ENCODE measurements at regions not wholly inside any gene's neighbourhood (a gene's known extent, or its start where the extent isn't known, plus 50 kb on each side); places are given as distances from the start of the nearest gene placed in this dataset.
A peak's percentile ranks its signal among the peaks of the same experiment; 100 is the strongest.
"Not testable (repeated sequence)": the region's sequence is repeated elsewhere in the genome, so short reads cannot be mapped to it uniquely, and the experiment has no call there.

DNA sequence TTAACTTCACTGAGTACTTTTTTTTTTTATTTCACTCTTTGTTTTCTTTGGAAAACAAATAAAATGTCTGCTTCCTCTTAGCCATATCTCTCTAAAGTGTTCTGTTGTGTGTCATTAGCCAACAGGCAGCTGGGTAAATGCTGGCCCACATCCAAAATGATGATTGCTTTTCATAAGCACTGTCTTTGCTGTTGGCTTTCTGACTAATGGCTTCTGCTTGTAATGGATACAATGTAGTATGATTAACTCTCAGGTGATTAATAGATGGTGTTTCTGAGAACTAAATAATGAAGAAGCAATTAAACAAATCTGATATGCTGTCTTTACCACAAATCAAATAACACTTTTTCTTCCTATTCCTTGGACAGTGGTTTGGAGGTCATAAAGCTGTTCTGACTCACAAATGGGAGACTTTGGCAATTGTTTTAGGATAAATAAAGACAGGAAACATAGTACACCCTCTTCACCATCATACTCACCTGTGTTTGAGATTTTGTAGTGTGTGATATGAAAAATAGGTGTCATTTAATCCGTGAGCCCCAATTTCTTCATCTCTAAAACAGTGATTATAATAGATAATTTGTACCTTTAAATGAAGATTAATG, 888.4 kb downstream of the TSN start:
- peak; percentile 94 for DNase-seq (ENCODE audit: low read depth)

DNA sequence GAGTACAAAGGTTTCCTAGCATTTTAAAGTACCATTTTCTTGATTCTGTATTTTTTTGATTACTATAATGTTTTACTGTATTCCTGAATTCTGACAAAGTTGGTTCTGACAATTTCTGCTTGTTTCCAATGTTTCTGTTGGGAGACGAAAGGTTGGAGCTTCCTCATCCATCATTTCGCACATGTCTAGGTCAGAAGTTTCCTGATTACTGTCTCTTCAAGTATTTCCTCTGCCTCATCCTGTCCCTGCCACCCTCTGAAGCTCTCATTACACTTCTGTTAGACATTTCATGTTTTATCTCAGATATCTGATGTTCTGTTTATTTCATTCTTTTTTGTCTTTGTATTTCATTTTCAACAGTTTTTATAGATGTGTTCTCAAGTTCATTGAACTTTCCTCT, 895.8 kb downstream of the TSN start:
- no peak for DNase-seq (ENCODE audit: low read depth)

DNA sequence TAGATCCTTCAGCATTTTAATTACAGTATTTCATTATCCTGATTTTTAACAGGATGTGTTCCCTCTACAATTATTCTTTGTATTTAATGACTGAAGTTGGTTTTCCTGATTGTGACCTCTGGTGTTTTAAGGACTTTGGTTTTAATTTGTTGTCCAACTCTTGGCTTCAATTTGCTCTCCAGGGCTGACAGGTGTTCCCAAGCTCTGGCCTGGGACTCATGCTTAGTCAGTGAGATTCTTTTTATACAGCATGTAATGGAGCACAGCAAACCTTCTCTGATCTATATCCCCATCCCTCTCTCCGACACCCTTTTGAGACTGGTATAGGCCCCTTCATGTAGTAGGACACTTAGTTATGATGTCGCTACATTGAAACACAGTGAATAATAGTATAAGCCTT, 896.3 kb downstream of the TSN start:
- no peak for DNase-seq (ENCODE audit: low read depth)

DNA sequence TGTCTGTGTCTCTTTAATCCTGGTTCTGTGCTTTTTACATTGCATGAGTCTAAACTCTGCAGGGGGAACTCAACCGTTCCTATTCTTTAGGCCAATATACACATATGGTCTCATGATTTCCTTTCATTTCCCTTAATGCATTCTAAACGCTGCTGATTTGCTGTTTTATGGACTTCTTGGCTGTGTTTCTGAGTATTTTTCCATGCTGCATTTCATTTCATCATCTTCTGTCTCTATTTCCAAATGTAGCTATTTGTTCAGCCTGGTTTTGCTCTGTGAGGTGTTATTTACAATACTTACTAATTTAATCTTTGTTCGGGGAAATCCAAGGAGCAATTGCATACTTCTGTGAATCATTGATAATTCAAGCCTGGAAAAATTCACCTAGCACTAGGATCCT, 897.2 kb downstream of the TSN start:
- no peak for DNase-seq (ENCODE audit: low read depth)

DNA sequence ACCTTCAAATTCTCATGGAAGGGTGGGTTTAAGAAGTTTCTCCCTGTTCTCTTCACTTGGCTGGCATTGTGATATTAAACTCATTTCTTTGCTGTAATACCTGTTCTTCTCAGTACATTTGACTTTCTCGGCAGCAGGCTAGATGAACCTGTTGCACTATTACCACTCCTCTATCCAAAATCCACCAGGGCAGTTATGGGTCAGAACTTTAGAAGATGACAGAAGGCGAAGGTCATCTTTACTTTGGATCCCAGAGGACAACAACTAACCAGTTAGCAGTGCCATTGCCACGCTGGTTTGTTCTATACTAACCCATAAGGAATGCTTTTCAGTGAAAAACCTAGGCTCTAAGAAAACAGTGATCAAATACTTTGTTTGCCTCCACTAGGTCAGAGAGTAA, 901.0 kb downstream of the TSN start:
- DNase-seq (ENCODE audit: low read depth) = no peak

DNA sequence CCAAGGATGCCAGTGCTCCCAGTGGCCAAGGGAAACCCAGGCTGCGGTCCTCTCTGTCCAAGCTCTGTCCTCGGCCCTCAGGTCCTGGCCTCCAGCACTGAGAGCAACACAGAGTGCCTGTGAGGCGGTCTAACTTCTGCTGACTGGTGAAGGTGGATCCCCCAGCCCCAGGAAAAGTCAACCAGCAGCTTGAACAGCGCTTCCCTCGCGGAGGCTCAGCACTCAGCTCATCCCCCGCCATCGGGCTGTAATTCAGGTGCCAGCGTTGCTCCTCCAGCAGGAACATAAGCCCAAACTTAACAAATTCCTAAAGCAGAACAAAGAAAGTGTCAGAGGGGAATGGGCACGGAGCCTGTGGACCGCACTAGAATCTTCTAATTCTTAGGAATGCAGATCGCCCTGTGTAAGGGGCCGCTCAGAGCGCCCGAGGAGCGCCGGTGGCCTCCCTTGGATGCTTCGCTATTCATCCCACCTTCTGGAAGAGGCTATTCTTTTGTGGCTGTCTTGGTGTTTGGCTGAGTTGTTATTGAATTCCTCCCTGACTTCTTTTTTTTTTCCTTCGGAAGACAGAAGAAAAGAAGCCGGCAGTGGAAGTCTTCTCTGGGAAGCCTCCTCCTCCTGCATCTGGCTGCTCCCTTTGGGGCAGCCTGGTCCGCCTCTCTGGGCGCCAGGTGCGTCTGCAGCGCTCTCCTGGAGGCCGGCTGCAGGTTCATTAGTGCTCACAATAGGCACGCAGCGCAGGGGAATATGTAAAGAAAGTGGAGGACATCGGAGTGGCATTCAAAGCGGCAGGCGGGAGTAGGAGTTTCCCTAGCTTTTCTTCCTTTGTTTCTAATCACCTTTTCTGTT, 905.6 kb downstream of the TSN start:
- DNase-seq (ENCODE audit: low read depth) = no peak

DNA sequence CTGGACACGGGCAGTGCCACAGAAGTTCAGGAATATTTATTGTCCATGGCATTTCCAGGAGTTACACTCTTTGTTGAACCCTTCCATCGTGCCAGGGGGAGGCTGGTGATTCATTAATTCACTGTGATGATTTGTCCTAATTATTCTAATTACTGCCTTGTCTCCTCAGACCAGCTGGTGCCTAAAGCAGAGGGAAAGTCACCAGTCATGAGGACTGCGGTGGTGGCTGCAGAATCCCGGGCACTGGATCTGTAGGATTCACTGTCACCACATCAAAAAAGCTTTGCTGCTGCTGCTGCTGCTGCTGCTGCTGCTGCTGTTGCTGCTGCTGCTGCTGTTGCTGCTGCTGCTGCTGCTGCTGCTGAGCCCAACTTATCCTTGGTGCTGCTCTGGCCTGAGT, 908.2 kb downstream of the TSN start:
- no peak for DNase-seq (ENCODE audit: low read depth)

DNA sequence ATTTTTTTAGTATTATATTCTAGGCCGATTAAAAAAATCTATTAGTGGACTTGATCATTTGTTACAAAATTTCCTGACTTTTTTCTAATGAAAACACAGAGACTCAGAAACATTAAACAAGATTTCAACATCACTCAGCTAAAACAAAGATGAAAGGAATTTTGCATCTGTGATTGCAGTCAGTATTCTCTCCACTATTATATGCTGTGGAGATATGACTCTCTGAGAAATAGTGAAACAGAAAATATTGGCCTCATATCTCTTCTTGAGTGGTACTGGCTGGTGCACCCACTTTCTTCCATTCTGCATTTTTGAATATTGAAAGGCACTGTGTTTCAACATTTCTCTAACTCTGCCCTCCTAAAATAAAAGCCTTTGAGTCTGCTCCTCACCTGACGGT, 914.2 kb downstream of the TSN start:
- peak; percentile 7 for DNase-seq (ENCODE audit: low read depth)

DNA sequence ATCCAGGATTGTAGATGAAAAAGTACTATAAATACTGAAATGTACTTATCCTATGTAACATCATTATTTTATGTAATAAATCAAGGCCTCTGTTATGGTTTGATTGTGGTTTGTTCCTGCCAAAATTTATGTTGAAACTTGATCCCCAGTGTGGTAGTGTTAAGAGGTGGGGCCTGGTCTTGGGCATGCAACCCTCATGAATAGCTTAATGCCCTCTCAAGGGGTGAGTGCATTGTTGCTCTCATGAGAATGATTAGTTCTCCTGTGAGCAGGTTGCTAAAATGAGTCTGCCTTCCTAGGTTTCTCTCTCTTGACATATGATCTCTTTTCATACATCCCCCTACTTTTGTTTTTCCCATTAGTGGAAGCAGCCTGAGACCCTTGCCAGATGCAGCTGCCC, 915.4 kb downstream of the TSN start:
- no peak for DNase-seq (ENCODE audit: low read depth)

DNA sequence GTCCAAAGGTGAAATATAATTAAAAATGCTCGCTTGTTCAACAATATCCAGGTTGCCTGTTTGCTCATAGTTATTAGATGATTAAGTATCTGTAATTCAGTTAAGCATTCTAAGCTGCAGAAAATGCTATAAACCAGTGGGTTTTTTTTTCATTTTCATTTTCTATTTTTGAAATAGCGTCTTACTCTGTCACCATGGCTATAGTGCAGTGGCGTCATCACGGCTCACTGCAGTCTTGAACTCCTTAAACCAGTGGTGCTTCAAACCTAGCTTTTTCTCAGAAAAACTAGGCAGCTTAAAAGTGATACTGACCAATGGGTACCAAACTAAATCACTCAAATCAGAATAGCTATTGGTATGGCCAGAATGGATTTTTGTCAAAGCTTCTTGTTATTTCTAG, 925.2 kb downstream of the TSN start:
- no peak for DNase-seq (ENCODE audit: low read depth)

DNA sequence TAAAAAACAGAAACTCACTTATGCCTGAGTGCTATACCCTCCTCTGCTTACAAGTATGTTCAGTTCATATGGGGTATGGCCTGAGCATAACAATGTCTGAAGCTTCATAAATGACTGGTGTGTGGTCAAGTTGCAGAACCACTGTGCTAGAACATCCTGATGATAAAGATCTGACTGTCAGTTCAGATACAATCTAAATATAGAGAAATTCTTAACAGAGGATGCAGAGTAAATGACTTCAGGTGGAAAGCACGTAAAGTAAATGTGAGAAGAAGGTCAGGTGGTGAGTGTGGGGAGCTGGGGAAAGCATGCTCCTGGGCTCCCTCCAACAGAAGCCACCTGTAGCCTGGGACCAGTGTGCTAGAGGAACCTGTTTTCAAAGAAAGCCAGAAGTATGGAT, 926.2 kb downstream of the TSN start:
- DNase-seq (ENCODE audit: low read depth) = peak; percentile 2

DNA sequence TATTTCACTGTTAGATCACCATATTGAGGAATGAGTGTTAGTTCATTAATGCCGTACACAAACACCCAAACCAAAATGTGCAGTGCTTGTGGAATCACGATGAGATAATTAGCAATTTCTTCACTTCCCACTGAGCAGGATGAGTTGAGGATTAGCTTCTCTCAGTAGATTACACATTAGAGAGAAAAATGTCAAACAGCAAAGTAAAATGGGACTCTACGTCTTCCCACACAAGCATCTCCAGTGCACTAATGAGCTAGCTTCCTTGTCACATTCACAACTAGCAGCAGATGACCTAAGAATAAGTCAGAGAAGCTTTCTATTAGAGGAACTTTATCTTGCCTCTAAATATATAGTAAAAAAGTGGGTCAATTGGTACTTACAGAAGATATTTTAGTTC, 926.9 kb downstream of the TSN start:
- no peak for DNase-seq (ENCODE audit: low read depth)

DNA sequence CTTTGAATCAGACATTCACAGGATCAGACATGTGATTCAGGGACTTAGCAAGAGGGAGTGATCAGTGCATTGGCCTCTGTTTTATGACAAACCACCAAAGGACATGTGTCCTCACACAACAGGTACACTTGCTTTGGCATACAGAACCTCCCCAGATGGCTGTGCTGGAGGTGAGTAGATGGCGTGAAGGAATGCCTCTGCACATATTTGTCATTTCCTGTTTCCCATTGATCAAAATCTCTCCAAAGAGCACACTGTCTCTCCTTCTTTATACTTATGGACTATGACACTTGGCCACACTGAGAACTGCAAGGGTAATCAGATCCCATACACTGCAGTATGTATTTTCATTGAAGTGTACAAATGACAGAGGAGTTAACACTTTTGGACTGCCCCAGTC, 927.6 kb downstream of the TSN start:
- no peak for DNase-seq (ENCODE audit: low read depth)

DNA sequence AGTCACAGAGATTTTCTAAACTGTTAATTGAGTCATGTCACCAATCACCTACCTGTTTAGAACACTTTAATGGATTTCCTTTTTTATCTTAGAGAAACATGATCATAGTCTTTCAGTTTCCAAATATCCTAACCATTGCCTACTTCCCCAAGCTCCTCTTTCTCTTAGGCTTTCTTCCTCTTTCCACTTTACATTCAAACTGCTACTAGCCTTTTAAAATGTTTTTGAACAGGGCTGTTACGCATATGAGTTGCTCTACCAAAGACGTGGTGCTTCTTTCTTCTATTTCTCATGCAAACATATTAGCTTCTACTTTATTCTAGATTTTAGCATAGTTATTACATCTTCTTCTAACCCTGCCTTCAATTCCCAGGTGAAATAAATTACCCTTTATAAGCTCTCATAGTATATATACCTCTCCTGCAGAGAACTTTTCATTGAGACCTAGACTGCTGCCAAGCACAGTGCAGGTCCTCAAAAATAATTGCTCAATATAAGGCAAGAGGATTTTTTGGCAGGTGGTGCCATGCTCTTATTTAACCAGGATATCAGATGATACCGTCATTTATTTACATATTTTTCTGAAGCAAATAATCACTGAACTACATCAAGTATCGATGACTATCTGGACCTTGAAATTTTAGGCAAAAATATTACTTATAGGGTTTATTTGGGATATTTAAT, 937.1 kb downstream of the TSN start:
- DNase-seq (ENCODE audit: low read depth) = no peak

DNA sequence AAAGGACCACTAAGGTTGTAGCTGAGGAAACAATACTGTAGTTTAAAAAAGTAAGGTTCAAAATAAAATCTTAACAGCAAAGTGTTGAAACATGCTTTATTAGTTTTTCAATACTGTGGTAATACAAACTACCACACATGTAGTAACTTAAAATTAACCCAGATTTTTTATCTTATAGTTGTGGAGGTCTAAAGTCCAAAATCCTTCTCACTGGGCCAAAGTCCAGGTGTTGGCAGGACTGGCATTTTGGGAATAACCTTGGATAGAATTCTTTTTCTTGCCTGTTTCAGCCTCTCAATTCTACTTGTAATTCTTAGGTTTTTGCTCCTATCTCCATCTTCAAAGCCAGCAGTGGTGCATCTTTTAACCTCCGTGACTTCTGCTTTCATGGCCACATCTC, 942.0 kb downstream of the TSN start:
- DNase-seq (ENCODE audit: low read depth) = no peak

DNA sequence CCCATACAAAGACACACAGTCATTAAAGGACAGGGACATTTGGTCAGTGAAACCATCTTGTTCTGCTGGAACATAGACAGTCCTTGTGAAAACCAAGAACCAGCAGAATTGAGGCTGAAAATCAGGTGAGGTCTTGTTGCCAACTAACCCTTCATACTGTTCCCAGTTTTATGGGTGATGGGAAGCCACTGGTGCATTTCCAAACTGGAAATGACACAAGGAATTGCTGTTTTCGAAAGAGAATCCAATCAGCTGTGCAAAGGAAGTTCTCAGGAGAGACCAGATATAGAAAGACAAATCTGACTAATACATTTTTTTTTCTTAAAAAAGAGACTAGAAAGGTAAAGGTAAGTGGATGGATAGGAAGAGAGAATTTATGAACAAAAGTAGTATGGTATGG, 948.2 kb downstream of the TSN start:
- DNase-seq (ENCODE audit: low read depth) = no peak

DNA sequence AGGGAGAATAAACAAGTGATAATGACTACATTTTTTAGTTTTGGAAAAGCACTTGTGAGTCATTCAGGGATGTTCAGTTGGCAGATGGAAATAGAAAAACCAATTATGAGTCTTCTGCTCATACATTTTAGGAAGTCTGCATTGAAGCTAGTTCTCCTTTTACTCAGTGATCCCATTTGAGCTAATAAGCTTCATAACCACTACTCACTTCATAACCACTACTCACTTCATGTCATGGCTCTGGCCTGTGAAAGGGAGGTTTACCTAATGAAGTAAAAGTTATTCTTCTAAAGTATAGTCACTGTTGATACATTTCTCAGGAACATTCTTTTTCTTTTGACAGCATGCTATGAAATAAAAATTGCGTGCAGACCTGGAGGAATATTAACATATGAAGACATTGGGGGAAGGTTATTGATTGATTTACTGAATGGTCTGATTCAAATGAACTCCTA, 948.7 kb downstream of the TSN start:
- no peak for DNase-seq (ENCODE audit: low read depth)

DNA sequence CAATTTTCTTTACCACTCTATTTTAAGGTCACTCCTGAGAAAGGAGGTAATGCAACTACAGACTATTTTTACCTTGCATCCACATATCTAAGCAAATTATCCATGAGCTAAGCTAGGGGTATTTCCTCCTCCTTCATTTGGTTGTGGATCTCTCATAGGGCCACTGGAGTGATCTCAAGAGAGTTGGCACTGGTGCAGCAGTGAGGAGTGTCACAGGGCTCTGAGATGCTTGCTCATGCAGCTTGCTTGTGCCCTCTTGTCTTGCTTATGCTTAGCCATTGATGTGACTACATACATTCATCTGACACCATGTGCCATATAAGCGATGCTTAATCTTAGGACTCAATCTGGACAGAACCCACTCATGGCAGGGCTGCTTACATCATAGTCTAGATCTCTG, 950.3 kb downstream of the TSN start:
- DNase-seq (ENCODE audit: low read depth) = no peak

DNA sequence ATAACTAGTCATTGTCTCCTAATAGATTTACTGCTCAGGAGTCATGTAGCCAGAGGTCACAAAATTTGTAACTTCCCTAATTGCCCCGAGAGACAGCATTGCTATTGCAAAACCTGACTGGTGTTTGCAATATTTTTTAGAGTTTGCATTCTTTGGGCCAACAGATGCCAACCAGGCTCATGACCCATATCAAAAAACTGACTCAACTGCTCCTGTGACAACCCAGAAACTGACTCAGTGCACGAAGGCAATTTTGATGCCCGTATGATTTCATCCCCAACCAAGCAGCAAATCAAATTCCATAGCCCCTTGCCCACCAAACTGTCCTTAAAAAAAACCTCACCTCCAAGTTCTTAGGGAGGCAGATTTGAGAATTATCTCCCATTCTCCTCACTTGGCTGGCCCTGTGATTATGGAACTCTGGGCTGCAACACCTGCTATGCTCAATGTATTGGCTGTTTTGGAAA, 951.3 kb downstream of the TSN start:
- no peak for DNase-seq (ENCODE audit: low read depth)

DNA sequence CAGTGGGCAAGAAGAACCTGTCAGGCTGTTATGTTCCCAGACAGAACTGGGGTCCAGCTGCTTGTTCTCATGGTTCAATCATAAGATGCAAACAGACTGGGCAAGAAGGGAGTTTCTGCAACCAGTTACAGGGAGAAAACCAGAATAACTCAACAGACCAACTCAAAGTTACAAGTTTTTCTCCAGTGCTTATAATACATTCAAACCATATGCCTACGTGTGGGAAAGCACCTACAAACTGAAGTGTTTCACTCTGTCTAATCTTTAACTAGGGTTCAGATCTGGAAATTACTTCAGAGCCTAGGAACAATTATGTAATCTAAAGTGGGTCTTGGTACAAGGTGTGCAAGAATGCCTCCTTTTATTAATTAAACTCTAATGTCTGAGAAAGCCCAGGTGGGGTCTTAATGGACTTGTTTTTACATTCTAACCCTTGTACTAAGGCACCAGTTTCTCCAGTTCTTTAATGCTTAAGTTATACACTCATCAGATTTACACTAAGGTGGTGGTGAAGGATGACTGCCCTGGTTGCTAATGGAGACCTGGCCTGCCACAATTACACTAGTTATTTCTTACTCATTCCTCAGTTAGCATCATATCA, 951.9 kb downstream of the TSN start:
- DNase-seq (ENCODE audit: low read depth) = no peak

DNA sequence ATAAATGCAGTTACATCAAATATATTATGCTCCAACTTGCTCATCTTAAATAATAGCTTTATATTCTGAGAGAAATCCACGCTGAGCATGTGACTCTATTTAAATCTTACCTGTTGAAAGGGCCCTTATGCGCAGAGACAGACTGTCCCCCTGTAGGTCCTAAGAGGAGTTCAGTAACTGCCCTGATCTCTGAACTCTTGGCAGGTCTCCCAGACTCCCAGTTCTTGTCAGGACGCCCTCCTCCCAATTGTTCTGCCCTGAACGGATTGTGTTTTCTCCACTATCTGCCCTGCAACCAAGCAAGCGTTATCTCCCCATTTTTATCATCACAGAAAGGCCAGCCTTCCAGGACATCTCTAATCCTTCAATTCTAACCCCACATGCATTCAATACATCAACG, 954.6 kb downstream of the TSN start:
- no peak for DNase-seq (ENCODE audit: low read depth)

DNA sequence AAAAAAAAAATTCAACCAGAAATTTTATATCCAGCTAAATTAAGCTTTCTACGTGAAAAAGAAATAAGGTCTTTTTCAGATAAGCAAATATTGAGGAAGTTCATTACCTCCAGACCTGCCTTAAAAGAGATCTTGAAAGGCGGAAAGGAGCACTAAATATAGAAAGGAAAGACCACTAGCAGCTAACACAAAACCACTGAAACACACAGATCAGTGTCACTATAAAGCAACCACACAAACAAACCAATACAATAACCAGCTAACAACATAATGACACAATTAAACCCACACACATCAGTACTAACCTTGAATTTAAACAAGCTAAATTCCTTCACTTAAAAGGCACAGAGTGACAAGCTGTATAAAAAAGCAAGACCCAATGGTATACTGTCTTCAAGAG, 958.3 kb downstream of the TSN start:
- no peak for DNase-seq (ENCODE audit: low read depth)

DNA sequence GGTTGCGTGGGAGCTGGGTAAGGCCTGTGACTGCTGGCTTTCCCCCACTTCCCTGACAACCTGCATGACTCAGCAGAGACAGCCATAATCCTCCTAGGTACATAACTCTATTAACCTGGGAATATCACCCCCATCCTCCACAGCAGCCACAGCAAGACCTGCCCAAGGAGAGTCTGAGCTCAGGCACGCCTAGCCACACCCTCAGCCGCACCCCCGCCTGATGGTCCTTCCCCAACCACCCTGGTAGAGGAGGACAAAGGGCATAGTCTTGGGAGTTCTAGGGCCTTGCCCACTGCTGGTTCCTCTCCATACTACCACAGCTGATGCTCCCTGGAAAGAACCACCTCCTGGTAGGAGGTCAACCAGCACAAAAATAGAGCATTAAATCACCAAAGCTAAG, 965.4 kb downstream of the TSN start:
- not testable (repeated sequence) for DNase-seq (ENCODE audit: low read depth)
